GM18867 (cell line): ENCODE measurements at regions not wholly inside any gene's neighbourhood (a gene's known extent, or its start where the extent isn't known, plus 50 kb on each side); places are given as distances from the start of the nearest gene placed in this dataset.
"Not testable (repeated sequence)": the region's sequence is repeated elsewhere in the genome, so short reads cannot be mapped to it uniquely, and the experiment has no call there.

Source experiments
- ATAC-seq: cut with Tn5 transposase; IDR thresholded peaks from one replicate; pipeline ENCODE4 v1.9.1; 2021; ENCODE audit warnings: mild to moderate bottlenecking, moderate library complexity; ENCODE audit not compliant: unreplicated experiment

- ATAC-seq: no peak
Measured at GRCh38 chr14:61602003-61602732, 93.1 kb upstream of the HIF1A start.

GRCh38 chr14:61602733-61603077, 92.6 kb upstream of the HIF1A start:
- ATAC-seq: no peak

GRCh38 chr14:61603736-61604135, 91.6 kb upstream of the HIF1A start:
- no peak for ATAC-seq

- ATAC-seq: no peak
Measured at GRCh38 chr14:61607570-61608244, 87.6 kb upstream of the HIF1A start.

GRCh38 chr14:61608245-61609165, 86.8 kb upstream of the HIF1A start:
- ATAC-seq: no peak

GRCh38 chr14:61609191-61609843, 86.0 kb upstream of the HIF1A start:
- no peak for ATAC-seq

GRCh38 chr14:61609884-61610283, 85.4 kb upstream of the HIF1A start:
- no peak for ATAC-seq

- no peak for ATAC-seq
Measured at GRCh38 chr14:61610900-61611299, 84.4 kb upstream of the HIF1A start.

GRCh38 chr14:61611880-61612630, 83.3 kb upstream of the HIF1A start:
- no peak for ATAC-seq

GRCh38 chr14:61613006-61613405, 82.3 kb upstream of the HIF1A start:
- ATAC-seq: not testable (repeated sequence)

- ATAC-seq: no peak
Measured at GRCh38 chr14:61614693-61615092, 80.6 kb upstream of the HIF1A start.

GRCh38 chr14:61615743-61616523, 79.4 kb upstream of the HIF1A start:
- no peak for ATAC-seq

- ATAC-seq: no peak
Measured at GRCh38 chr14:61616524-61617185, 78.7 kb upstream of the HIF1A start.

- ATAC-seq: no peak
Measured at GRCh38 chr14:61618448-61618847, 76.9 kb upstream of the HIF1A start.

GRCh38 chr14:61619494-61619893, 75.8 kb upstream of the HIF1A start:
- no peak for ATAC-seq

GRCh38 chr14:61620130-61620946, 75.0 kb upstream of the HIF1A start:
- ATAC-seq: peak; percentile 76

GRCh38 chr14:61621444-61621843, 73.9 kb upstream of the HIF1A start:
- no peak for ATAC-seq

- ATAC-seq: no peak
Measured at GRCh38 chr14:61622051-61622450, 73.3 kb upstream of the HIF1A start.
